RCC 7860 (cell line): ENCODE measurements at regions not wholly inside any gene's neighbourhood (a gene's known extent, or its start where the extent isn't known, plus 50 kb on each side); places are given as distances from the start of the nearest gene placed in this dataset.

Experiments used
- DNase-seq: peaks from one replicate; pipeline ENCODE4 v3.0.0-alpha.2; 2015; ENCODE audit warnings: low spot score
- FAIRE-seq: peaks from 2 replicates; lab custom pipeline; 2012; peaks lifted over from hg19 to GRCh38; lab: Jason Lieb, UNC

DNA sequence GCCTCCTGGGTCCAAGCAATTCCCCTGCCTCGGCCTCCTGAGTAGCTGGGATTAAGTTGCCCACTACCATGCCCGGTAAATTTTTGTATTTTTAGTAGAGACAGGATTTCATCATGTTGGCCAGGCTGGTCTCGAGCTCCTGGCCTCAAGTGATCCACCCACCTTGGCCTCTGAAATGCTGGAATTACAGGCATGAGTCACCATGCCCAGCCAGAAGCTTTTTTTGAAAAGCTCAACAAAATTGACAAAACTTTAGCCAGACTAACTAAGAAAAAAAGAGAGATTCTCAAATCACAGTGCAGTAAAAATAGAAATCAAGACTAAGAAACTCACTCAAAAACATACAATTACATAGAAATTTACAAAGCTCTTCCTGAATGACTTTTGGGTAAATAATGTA lies 420.6 kb downstream of the COL12A1 start:
- no peak for FAIRE-seq
- DNase-seq, result no peak

DNA sequence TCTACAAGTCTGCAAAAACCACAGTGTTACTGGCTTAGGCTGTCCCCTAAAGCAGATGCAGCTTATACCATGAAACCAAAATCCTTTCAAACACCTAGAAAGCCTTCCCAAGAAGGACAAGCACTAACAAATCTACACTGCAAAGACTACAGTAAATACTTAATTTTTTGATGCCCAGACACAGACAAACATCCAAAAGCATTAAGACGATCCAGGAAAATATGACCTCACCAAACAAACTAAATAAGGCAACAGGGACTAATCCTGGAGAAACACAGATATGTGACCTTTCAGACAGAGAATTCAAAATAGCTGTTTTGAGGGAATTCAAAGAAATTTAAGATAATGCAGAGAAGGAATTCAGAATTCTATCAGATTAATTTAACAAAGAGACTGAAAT lies 423.5 kb downstream of the COL12A1 start:
- FAIRE-seq, result no peak
- DNase-seq, result no peak

DNA sequence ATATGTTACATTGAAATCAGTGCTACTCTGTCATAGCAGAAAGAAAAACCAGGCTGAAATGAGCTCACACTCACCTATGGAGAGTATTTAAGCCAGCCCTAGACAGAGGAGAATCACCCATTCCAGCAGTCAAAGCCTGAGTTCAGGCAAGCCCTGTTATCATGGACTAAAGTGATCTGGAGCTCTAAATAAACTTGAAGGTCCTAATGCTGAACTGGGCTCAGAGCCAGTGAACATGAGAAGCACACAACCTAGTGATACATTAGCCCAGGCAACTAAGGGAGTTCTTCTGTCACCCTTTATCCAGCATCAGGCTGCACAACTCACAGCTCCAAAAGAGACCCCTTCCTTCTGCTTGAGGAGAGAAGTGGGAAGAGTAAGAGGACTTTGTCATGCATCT lies 425.0 kb downstream of the COL12A1 start:
- no peak for DNase-seq
- no peak for FAIRE-seq

DNA sequence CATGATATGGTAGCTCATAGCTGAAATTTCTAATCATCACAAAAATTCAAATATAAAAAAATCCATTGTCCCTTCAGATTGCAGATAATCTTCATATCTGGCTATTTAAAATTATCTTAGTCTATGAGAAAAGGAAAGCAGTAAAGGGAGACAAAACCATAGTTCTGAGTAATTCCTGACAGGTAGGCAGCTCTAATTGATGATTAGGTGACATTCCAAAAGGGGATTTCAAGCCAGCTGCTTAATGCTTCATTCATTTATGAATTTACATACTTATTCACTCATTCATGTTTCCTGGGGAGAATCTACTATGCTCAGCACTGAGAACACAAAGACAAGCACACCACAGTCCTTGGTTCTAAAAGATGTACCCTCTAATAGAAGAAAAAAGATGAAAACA lies 437.1 kb downstream of the COL12A1 start:
- DNase-seq, result no peak
- no peak for FAIRE-seq

DNA sequence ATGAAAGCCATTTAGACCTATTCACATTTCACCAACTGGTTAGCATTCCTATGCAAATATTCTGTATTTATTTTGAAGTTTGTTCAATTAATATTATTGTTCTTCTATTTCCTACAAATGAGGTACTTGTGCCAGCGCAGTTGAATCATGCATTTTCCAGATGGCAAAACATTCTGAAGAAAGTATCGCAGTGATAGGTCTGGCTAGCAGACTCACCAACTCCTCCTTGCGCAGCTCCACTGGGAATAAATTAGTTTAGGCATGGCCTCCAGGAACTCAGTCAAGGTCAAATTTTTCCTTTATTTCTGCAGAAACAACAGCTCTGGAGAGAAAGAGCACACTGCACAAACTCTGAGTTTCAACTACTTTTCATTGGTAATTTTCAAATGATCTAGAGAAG lies 437.7 kb downstream of the COL12A1 start:
- FAIRE-seq (no peak), DNase-seq (no peak)

DNA sequence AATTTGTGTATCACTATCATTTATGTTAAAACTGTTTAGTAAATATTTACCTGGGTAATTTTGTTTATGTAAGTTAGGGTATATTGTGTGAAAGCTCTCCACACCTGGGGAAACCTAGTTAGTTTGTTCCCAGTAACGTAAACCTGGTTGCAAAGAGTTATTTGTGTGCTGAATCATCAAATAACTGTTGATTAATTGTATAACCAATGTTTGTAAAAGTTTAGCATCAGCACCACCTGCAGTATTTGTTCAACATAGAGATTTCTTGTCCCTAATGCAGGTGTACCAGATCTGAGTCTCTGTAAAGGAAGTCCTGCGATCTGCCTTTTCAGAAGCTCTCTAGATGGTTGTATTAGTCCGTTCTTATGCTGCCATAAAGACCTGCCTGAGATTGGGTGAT lies 440.4 kb downstream of the COL12A1 start:
- FAIRE-seq (no peak), DNase-seq (no peak)

DNA sequence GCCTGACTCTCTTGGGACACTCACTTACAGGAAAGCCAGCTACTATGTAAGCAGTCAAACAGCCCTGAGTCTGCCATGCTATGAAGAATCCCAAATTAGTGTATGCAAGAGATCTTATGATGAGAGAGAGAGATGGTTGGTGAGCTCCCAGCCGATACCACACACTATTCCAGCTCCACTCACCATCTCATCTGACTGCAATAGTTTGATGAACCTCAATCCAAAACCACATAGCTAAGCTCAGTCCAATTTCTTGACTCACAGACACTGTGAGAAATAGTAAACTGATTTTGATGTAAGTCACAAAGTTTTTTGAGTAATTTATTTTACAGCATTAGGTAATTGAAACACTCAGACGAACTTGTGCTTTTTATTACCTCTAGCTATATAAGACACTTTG lies 441.4 kb downstream of the COL12A1 start:
- FAIRE-seq (no peak), DNase-seq (no peak)

DNA sequence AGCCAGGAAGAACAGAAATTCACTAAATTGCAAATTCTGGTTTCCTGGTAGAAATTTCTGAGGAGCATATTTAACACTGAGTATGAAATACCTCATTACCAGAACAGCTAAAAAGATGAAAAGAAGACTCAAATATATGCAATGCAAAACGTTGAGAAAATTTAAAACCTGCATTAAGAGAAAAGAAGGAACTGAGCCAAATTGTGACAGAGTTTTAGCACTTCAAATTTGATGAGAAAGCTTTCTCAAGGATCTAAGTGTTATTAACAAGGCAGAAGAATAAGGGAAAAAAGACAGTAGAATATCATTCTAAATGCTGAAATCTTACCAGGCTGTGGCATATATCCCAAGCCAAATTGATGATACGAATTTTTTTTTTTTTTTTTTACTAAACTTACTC lies 443.0 kb downstream of the COL12A1 start:
- FAIRE-seq (no peak), DNase-seq (no peak)

DNA sequence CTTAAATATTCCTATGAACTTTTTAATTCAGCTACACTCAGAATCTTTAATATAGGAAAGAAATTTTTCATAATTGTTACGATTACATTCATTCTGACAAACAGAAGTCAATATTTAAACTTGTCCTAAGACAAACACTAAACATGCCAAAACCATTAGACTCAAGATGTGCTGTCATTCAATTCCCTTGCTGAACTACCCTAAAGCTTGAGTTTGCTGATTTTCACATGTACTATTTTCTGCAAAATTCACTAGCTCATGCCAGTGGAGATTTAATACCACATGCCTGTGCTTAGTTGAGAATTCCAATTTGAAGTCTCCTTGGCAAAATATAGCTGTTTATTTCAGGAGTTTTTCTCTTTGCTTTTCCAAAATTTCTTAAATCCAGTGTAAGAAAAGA lies 448.0 kb downstream of the COL12A1 start:
- no peak for DNase-seq
- FAIRE-seq, result no peak

DNA sequence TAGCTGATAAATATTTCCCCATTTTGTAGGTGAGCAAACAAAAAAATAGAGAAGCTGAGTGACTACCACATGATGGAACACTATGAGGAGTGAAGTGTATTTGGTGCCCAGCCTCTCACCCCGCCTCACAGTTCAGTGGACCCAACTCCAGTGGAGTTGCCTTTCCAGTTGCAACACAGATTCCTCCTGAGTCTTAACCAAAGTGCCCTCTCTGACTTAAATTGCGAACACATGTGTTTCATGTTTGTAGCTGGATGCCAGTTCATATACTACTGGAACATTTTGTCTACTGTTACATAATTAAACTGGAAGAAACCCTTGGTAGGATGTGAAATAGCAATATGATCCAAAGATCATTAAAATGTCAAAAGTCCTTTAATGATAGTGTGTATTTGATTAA lies 448.9 kb downstream of the COL12A1 start:
- no peak for DNase-seq
- no peak for FAIRE-seq

DNA sequence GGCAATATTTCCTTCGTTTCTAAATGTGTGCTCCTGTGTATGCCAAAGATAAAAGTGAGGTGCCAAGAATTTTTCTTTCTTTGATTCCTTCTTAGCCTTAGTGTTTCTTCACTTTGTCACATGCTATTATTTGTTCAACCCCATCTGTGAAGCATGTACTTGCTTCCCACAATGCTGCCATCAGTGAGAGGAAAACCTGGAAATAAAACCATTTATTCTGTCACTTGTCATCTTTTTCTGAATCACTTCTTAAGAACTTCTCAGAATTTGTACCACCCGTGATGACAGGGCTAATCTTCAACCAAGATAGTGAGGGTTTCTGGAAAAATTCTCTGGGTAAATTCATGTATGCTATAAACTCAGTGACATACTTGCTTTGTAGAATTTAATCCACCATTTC lies 450.1 kb downstream of the COL12A1 start:
- DNase-seq (no peak), FAIRE-seq (no peak)

DNA sequence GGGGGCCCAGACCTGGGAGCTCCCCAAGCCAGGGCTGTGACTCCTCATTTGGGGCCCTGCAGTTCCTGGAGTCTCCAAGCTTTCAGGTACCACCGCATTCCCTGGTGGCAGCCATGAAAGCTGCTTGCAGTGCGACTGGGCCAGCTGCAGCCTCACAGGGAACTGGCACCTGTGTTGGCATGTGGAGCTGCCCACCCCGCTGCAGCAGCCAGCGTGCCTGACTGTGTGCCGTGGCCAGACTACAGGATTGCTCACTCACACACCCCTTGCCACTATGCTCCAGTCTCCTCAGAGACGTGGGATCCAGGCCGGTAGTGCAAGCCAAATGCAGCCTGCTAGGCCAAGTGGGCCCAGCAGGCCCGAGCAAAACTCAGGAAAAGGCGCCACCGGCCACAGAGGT lies 450.7 kb downstream of the COL12A1 start:
- DNase-seq (no peak), FAIRE-seq (no peak)

DNA sequence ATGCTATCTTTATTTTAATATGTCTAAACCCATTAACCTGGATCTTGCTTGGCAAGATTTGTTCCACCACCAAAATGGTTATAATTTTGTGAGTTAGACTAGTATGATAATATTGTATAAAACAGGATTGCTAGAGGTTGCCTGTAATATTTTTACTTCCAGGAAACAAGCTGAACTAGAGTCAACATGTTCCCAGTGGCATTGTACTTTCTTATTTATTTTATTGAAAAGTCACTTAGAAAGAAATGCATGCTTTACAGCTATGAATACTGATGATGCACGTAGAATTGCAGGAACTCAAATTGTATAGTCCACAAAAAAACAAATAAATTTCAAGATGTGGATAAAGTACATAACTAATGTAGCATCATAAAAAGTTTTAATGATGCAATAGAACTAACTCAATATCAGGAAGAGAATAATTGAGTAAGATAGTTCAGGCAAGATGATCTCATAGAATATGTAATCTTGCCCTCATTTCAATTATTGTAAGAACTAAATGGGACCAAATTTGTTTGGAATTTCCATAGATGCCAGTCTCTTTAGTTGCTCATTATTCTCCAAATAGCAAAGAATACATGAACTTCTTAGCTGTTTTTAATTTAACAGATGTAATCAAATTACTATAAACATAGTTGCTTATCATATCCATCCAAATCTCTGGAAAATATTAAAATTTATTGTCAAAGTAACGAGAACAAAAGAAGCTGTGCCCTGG lies 451.8 kb downstream of the COL12A1 start:
- FAIRE-seq (no peak), DNase-seq (no peak)

DNA sequence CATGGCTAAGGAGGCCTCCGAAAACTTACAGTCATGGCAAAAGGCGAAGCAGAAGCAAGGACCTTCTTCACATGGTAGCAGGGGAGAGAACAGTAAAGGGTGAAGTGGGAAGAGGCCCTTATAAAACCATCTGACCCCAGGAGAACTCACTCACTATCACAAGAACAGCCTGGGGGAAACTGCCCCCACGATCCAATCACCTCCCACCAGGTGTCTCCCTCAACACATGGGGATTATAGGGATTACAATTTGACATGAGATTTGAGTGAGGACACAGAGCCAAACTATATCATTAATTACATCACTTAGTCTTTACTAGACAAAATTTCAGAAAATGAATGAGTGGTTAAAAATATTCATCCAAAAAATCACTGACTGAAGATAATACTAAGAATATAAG lies 453.6 kb downstream of the COL12A1 start:
- DNase-seq (no peak), FAIRE-seq (no peak)

DNA sequence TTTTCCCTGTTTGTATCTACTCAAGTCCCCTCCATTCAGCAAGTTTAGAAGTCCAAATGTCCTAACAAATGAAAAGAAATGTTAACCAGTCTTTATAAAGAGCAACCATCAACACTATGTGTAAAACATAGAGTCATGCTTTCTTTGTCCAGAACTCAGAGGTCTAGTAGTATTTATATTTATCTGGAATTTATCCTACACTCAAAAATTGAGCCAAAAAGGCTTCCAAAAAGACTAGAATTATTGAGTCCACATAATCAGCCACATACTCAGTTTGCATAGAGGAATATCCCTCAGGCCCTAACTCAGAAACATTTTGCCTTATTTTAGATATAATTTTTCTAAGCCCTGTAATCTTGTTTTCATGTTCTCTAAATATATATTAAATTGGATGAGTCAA lies 455.0 kb downstream of the COL12A1 start:
- no peak for FAIRE-seq
- no peak for DNase-seq

DNA sequence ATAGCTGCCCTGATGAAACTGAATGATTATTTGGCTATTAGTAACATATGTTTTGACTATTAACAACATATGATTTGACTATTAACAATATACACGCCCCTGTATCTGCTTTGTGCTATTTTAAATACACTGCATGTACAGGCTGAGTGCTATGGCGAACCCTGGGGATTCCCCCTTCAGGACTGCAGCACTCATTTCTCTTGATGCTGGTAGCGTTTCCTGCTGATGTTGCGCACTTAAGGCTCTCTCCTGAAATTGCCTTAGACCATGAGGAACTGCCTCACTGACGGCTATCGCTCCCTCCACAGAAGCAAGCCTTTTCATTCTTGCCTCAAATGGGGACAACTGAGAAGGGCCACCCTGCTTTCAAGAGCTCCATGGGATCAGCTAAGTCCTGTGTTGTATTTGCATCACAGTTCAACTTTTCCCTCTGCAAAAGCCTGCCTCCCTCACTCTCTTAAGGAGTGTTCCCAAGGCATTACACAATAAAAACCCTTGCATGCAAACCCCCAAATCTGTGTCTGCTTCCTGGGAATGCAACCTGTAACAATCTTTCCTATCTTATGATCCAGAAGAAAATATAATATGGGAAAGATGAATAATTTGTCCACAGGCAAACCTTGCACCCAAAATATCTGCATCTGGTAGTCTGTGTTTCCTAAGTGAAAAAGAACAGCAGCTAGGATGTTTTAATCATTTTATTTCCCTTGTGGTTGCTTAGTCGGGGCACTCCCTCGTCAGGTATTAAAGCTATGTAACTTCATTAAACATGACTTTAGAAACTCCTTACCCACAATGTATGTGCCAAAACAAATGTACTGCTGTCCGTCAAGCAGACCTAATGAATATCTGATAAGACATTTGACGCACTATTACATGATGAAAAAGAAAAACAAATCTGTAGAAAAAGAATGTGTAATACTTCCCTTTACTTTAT lies 456.4 kb downstream of the COL12A1 start:
- DNase-seq, result no peak
- FAIRE-seq, result no peak

DNA sequence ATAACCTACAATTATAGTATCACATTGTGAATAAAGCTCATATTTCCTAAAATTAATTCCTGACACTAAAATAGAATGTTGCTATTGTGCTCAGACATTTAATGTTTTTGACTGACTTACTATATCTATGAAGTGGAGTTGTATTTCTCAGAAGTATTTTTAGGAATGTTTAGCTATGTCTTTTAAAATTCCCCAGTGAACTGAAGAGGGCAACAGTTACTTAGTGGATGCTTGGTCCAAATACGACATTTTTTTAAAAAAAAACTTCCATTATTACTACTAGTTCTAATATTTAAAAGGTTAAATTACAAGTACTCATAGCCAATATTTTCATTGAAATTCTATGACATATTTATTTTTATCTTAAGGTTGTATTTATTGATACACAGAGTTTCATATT lies 460.2 kb downstream of the COL12A1 start:
- FAIRE-seq, result no peak

DNA sequence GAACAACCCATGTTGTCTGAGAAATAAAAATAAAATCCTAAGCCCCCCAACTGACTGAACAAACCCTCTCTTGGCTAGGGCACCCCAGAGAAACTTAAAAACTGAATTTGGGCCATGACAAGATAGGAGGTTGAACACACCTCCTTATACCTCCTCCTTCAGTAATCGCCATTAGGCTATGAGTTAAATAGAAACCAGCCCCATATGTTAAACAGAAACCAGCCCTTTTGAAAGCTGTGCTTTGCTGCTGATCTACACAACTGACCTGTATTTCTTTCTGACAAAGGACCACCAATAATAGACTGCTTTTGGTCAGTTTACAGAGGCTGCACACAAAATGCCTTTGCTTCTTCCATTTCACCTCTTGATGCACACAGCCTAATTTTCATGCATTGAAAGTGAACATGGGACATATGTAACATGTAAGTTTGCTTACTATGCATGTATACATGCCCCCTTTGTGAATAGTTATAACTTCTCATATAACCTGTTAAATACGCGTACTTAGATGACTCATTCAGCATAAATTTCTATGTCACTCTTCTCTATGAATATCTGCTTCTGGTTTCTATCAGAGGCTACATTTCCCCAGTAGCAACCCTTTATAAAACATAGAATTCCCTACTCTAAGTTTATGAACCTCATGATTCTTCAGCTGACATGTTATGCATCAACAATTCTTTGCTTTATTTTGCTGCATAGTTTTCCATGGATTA lies 462.9 kb downstream of the COL12A1 start:
- DNase-seq, result no peak
- FAIRE-seq, result no peak

More for the DNA sequence above, 460.2 kb downstream of the COL12A1 start:
- DNase-seq, result no peak

DNA sequence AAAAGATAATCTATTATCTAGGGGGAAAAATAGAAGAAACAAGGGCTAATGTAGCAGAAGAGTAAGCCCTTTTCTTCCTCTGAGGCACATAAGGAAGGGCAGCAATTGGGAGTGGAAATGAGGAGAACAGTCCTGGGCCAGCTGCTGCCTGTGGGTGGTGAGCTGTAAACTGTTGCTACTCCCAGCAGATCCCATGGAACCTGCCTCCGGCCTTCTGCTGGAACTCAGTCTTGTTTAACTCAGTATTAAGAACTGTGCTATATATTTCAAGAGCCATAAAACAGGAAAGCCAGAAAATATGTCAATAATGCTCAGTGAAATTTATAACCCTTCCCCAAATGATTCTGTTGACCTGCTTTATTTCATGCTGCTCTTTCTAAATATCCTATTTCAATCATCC lies 464.2 kb downstream of the COL12A1 start:
- FAIRE-seq, result no peak
- DNase-seq, result no peak

DNA sequence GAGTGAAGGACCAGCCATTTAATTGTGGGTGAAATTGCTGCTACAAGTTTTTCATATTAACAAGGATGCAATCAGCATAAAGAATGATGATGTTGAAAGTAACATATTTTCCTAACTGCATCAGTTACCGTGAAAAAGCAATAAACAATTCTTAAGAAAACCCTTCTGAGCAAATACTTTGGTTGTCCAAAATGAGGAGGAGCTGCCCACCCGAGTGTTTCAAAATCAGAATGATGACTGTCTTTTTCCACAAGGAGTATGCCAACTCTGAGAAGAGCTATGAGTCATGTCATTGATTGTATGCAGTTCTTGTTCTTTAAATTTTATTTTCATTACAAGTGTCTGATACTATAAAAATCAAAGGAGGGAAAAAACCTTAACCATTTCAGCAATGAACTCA lies 470.5 kb downstream of the COL12A1 start:
- DNase-seq (no peak), FAIRE-seq (no peak)

DNA sequence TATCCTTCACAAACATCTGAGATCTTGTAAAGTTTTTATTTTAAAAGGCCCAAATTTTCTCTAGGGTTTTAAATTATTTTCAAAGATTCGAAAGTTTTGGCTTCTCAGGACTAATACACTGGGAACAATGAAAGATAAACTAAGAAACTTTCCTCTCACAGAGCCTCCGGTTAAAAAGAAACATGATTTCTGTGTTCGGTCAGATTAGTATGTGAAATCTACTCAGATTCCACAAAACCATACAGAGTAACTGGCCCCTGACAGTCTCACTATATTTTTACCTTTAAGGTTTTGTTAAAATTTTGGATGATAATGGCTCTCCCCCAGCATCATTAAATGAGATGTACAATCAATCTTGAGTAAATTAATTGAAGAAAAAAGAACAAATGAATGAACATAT lies 471.0 kb downstream of the COL12A1 start:
- DNase-seq (no peak), FAIRE-seq (no peak)
